ENCODE measurements at regions not wholly inside any gene's neighbourhood (a gene's known extent, or its start where the extent isn't known, plus 50 kb on each side); places are given as distances from the start of the nearest gene placed in this dataset.
"Not testable (repeated sequence)": the region's sequence is repeated elsewhere in the genome, so short reads cannot be mapped to it uniquely, and the experiment has no call there.

DNA sequence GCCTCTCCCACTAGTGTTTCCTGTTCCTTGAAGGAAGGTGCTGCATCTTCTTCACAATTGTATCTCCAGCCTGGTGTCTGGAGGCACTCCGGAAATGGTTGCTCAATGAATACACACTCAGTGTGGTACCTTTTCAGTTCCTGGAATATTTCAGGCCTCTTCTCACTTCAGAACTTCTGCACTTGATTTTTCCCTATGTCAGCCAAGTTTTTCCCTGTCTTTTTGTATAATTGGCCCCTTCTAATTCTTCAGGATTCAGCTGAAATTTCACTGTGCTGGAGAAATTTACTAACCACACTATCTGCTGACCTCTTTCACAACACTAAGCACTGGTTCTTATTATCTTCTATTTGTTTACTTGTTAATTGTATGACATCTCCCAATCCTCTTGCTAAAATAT is 61.2 kb upstream of the MAP10 start:
- intact Hi-C loops (cut with DNase I): no loop called here
- no peak overlapping the region for H3K27ac ChIP-seq
- no peaks in the 10 kb centered on the region for H3K27me3 ChIP-seq
- TF ChIP-seq, protein P1, sequence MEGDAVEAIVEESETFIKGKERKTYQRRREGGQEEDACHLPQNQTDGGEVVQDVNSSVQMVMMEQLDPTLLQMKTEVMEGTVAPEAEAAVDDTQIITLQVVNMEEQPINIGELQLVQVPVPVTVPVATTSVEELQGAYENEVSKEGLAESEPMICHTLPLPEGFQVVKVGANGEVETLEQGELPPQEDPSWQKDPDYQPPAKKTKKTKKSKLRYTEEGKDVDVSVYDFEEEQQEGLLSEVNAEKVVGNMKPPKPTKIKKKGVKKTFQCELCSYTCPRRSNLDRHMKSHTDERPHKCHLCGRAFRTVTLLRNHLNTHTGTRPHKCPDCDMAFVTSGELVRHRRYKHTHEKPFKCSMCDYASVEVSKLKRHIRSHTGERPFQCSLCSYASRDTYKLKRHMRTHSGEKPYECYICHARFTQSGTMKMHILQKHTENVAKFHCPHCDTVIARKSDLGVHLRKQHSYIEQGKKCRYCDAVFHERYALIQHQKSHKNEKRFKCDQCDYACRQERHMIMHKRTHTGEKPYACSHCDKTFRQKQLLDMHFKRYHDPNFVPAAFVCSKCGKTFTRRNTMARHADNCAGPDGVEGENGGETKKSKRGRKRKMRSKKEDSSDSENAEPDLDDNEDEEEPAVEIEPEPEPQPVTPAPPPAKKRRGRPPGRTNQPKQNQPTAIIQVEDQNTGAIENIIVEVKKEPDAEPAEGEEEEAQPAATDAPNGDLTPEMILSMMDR (IDR thresholded peaks at IDR 0.05): no peak
- no peak for TF ChIP-seq POLR2A (IDR thresholded peaks at IDR 0.05)
- no peaks in the 10 kb centered on the region for H3K36me3 ChIP-seq
- WGBS, 2 donors: 79 to 82% methylated on average over 1 of the region's 1 CpG
- no peak for DNase-seq
- no peaks in the 10 kb centered on the region for H3K4me1 ChIP-seq
- no peak overlapping the region for H3K4me3 ChIP-seq
- peaks cover 0 to 27% (median 8%) of the 10 kb centered on the region in 3 donors for H3K9me3 ChIP-seq

DNA sequence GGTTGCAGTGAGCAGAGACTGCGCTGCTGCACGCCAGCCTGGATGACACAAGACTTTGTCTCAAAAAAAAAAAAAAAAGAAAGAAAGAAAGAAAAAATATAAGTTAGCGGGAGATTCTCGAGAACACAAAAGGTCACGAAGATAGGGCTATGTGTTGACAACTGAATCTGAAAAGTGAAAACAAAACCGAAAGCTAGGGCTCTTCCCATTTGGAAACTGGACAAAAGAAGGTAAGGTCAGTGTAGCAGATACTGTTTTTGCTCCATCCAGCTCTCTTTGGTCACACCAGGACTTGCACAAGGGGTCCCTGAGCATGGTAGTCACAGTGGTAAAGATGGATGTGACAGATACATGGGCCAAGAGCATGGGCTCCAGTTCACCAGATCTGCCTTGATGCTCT is 60.4 kb upstream of the MAP10 start:
- intact Hi-C loops (cut with DNase I): no loop called here
- Histone ChIP-seq H3K4me3 (no peak overlapping the region), H3K4me1 (no peaks in the 10 kb centered on the region), H3K36me3 (no peaks in the 10 kb centered on the region), H3K9me3 (peaks cover 0 to 35% (median 12%) of the 10 kb centered on the region in 3 donors), H3K27ac (no peak overlapping the region), H3K27me3 (no peaks in the 10 kb centered on the region)
- WGBS, 2 donors: 92 to 98% methylated on average over 6 of the region's 6 CpGs
- DNase-seq: no peak
- no peak for TF ChIP-seq POLR2A (IDR thresholded peaks at IDR 0.05)
- TF ChIP-seq, protein P1 (IDR thresholded peaks at IDR 0.05): no peak

DNA sequence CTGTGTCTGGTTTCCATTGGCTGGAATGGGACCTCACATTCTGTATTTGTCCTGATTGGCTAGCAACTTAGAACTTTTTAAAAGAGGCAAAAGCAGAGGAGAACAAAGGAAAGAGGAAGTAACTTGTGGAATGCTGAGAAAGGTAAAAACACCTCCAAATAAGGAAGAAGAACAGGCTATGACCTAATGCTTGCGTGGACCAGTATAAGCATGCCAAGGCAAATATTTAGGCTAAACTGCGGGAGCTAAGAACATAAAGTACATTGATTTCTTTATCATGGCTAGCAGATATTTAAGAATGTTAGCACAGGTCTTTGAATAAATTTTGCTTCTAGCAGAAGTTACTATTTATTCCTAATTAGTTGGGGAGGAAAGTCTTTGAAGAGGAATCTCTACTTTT is 59.5 kb upstream of the MAP10 start:
- intact Hi-C loops (cut with DNase I); DNase-seq; H3K36me3 ChIP-seq; H3K27ac ChIP-seq; H3K4me3 ChIP-seq; H3K27me3 ChIP-seq; H3K4me1 ChIP-seq: not testable (repeated sequence)
- H3K9me3 ChIP-seq: peaks cover 0 to 37% (median 12%) of the 10 kb centered on the region in 3 donors
- 54 to 57% methylated on average over 2 of the region's 2 CpGs for WGBS, 2 donors

DNA sequence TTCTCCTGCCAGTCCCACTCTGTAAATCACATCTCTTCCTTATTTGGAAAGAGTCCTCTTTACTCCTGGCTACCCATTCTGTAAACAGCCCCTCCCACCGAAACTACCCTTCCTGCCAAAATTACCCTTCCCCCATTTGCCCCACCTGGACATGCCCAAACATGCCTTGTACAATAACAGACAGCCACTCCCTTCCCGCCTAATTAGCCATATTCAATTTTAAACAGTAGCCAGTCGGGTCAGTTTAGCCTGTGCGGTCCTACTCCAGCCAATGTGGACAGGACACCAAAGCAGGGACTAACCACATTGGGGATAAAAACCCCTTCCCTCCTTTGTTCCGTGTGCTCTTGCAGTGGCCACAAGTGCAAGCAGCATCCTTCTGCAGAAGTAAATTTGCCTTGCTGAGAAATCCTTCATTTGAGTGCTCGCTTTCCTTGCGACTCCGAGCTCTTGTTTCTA is 56.3 kb upstream of the MAP10 start:
- Histone ChIP-seq H3K9me3 (peaks cover 0 to 37% (median 12%) of the 10 kb centered on the region in 3 donors), H3K4me3 (no peak overlapping the region), H3K27ac (no peak overlapping the region), H3K27me3 (no peaks in the 10 kb centered on the region), H3K4me1 (no peaks in the 10 kb centered on the region), H3K36me3 (no peaks in the 10 kb centered on the region)
- TF ChIP-seq POLR2A (IDR thresholded peaks at IDR 0.05): no peak
- TF ChIP-seq, protein P1 (IDR thresholded peaks at IDR 0.05): no peak
- DNase-seq: no peak
- 80 to 81% methylated on average over 8 of the region's 8 CpGs for WGBS, 2 donors
- intact Hi-C loops (cut with DNase I): no loop called here

DNA sequence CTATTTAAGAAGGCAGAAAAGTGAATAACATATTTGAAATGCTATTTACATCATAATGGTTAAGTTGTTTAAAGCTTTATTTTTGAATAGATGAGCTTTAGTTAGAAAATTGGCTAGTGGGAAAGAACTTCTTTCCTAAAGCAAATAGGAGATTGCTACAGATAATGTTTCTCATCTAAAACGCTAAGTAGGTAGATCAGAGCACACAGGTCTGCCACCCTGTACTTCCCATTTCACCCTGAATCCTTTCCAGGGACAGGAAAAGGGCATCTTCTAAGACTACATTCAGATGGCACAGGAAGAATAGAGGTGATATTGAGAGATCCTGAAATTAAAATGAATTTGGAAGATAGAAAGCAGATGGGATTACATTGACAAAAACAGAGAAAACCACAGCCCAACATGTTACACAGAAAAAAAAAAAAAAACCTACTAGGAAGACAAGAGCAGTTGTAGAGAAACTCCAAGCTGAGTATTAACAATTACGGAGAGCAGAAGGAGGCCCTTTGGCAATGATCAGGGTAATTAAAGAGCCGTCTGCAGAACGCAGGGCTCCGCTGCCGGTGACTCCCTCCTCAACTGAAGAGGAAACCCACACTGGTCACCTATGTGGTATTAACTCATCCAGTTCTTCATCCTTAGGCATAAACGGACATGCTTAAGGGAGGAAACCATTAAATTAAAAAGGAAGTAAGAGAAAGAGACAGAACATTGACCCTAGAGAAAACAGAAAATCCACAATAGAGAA is 53.6 kb upstream of the MAP10 start:
- intact Hi-C loops (cut with DNase I): no loop called here
- Histone ChIP-seq H3K27ac (no peak overlapping the region), H3K27me3 (no peaks in the 10 kb centered on the region), H3K4me1 (no peaks in the 10 kb centered on the region), H3K36me3 (no peaks in the 10 kb centered on the region), H3K4me3 (no peak overlapping the region), H3K9me3 (peaks cover 0 to 34% (median 12%) of the 10 kb centered on the region in 3 donors)
- no peak for DNase-seq
- no peak for TF ChIP-seq POLR2A (IDR thresholded peaks at IDR 0.05)
- TF ChIP-seq, protein P1 (IDR thresholded peaks at IDR 0.05): no peak
- 31 to 34% methylated on average over 7 of the region's 7 CpGs for WGBS, 2 donors

All from esophagus squamous epithelium (tissue), 5 donors.